SU-DHL-6 (cell line): ENCODE measurements at regions not wholly inside any gene's neighbourhood (a gene's known extent, or its start where the extent isn't known, plus 50 kb on each side); places are given as distances from the start of the nearest gene placed in this dataset.
"Not testable (repeated sequence)": the region's sequence is repeated elsewhere in the genome, so short reads cannot be mapped to it uniquely, and the experiment has no call there.

Source experiments
- H2AFZ ChIP-seq: fragments of 200-600 bp; sonication (generic); 2 replicates; pipeline ENCODE4 v1.6.1; 2014; ENCODE audit warnings: low read depth, mild to moderate bottlenecking, moderate library complexity, mixed read lengths, antibody characterized with exemption, low read length; ENCODE audit not compliant: severe bottlenecking
- H3F3A ChIP-seq: fragments of 200-600 bp; shearing (Covaris generic); 2 replicates; pipeline ENCODE4 v1.6.0; 2016; ENCODE audit warnings: antibody characterized with exemption, mild to moderate bottlenecking; ENCODE audit not compliant: insufficient read depth
- H3K27ac ChIP-seq: fragments of 200-600 bp; sonication (generic); 2 replicates; pipeline ENCODE4 v1.5.1; 2016; ENCODE audit warnings: low read depth, mild to moderate bottlenecking, low read length, moderate library complexity, mixed read lengths
- H3K27me3 ChIP-seq: fragments of 200-600 bp; sonication (generic), shearing (Covaris generic); 2 replicates; pipeline ENCODE4 v1.6.0; 2014; ENCODE audit warnings: mild to moderate bottlenecking, low read length
- H3K36me3 ChIP-seq: fragments of 200-600 bp; sonication (generic); 2 replicates; pipeline ENCODE4 v1.6.1; 2014; ENCODE audit warnings: mild to moderate bottlenecking, low read length, mixed read lengths
- H3K4me2 ChIP-seq: fragments of 300-600, 200-600 bp; shearing (Covaris generic), sonication (generic); 2 replicates; pipeline ENCODE4 v1.6.0; 2014; ENCODE audit warnings: low read length, low read depth, mild to moderate bottlenecking; ENCODE audit not compliant: poor library complexity, severe bottlenecking
- H3K4me3 ChIP-seq: fragments of 200-600 bp; sonication (generic); 2 replicates; pipeline ENCODE4 v1.5.1; 2014; ENCODE audit warnings: antibody characterized with exemption, low read length, mild to moderate bottlenecking, mixed read lengths; ENCODE audit not compliant: insufficient read depth, poor library complexity, severe bottlenecking
- H3K79me2 ChIP-seq: fragments of 200-600 bp; sonication (generic); 2 replicates; pipeline ENCODE4 v1.6.1; 2014; ENCODE audit warnings: mild to moderate bottlenecking, low read length, moderate library complexity; ENCODE audit not compliant: insufficient read depth
- H3K9ac ChIP-seq: fragments of 200-600 bp; sonication (generic); 2 replicates; pipeline ENCODE4 v1.7.0; 2014; ENCODE audit warnings: mild to moderate bottlenecking, low read length
- H3K9me2 ChIP-seq: fragments of 200-600 bp; sonication (generic); replicated peaks from 2 replicates; pipeline ENCODE4 v1.6.1; 2014; ENCODE audit warnings: low read length; ENCODE audit not compliant: insufficient read depth
- H3K9me3 ChIP-seq: fragments of 200-600 bp; sonication (generic); 2 replicates; pipeline ENCODE4 v1.6.1; 2014; ENCODE audit warnings: low read length, mixed read lengths; ENCODE audit not compliant: insufficient read depth
- H4K20me1 ChIP-seq: fragments of 200-600 bp; sonication (generic); 2 replicates; pipeline ENCODE4 v1.6.1; 2014; ENCODE audit warnings: low read depth, mild to moderate bottlenecking, antibody characterized with exemption, low read length, moderate library complexity, mixed read lengths
- CTCF ChIP-seq: fragments of 200-600 bp; sonication (generic); IDR thresholded peaks from one replicate; pipeline ENCODE4 v1.5.1; 2017; ENCODE audit warnings: antibody characterized with exemption, mild to moderate bottlenecking, low read length, moderate library complexity; ENCODE audit not compliant: insufficient read depth, poor library complexity, severe bottlenecking
- EZH2phosphoT487 ChIP-seq: fragments of 200-600 bp; sonication (generic), shearing (Covaris generic); conservative IDR thresholded peaks from 2 replicates; pipeline ENCODE4 v1.6.1; 2018; ENCODE audit warnings: mild to moderate bottlenecking, antibody characterized with exemption, low read length, moderate library complexity, mixed read lengths

GRCh38 chr3:4065554-4065953 lies 237.6 kb upstream of the SETMAR start:
- H3K4me2 ChIP-seq: no peak overlapping the region
- no peaks in the 10 kb centered on the region for H3K36me3 ChIP-seq
- H2AFZ ChIP-seq: no peak overlapping the region
- no peaks in the 10 kb centered on the region for H3K79me2 ChIP-seq
- H3K9ac ChIP-seq: no peak overlapping the region
- no peaks in the 10 kb centered on the region for H3K27me3 ChIP-seq
- H3F3A ChIP-seq: no peaks in the 10 kb centered on the region
- TF ChIP-seq EZH2phosphoT487 (no peak), CTCF (no peak)
- no peak overlapping the region for H3K4me3 ChIP-seq
- H4K20me1 ChIP-seq: no peaks in the 10 kb centered on the region
- H3K9me3 ChIP-seq: no peaks in the 10 kb centered on the region
- no peak overlapping the region for H3K27ac ChIP-seq
- H3K9me2 ChIP-seq: no peaks in the 10 kb centered on the region

- no peaks in the 10 kb centered on the region for H3K36me3 ChIP-seq
- H3K79me2 ChIP-seq: no peaks in the 10 kb centered on the region
- no peak overlapping the region for H3K27ac ChIP-seq
- H3K9ac ChIP-seq: no peak overlapping the region
- H3K9me2 ChIP-seq: no peaks in the 10 kb centered on the region
- no peak overlapping the region for H3K4me2 ChIP-seq
- H3K9me3 ChIP-seq: no peaks in the 10 kb centered on the region
- H2AFZ ChIP-seq: no peak overlapping the region
- H3K27me3 ChIP-seq: no peaks in the 10 kb centered on the region
- TF ChIP-seq EZH2phosphoT487: no peak
- no peak overlapping the region for H3K4me3 ChIP-seq
- no peaks in the 10 kb centered on the region for H3F3A ChIP-seq
- H4K20me1 ChIP-seq: no peaks in the 10 kb centered on the region
Observed at GRCh38 chr3:4067893-4068292, 235.3 kb upstream of the SETMAR start.

- TF ChIP-seq EZH2phosphoT487: no peak
- TF ChIP-seq CTCF: no peak
- Histone ChIP-seq H3K27ac (no peak overlapping the region), H3K79me2 (no peaks in the 10 kb centered on the region), H3K36me3 (no peaks in the 10 kb centered on the region), H4K20me1 (no peaks in the 10 kb centered on the region), H3K27me3 (no peaks in the 10 kb centered on the region), H3K9me2 (no peaks in the 10 kb centered on the region), H3K9me3 (no peaks in the 10 kb centered on the region), H3K9ac (no peak overlapping the region), H3K4me2 (no peak overlapping the region), H3F3A (no peaks in the 10 kb centered on the region), H3K4me3 (no peak overlapping the region), H2AFZ (no peak overlapping the region)
Observed at GRCh38 chr3:4069796-4070195, 233.4 kb upstream of the SETMAR start.

- Histone ChIP-seq H2AFZ (no peak overlapping the region), H3K9ac (no peak overlapping the region)
Observed at GRCh38 chr3:4071481-4072184, 231.5 kb upstream of the SETMAR start.

GRCh38 chr3:4077278-4077677 lies 225.9 kb upstream of the SETMAR start:
- not testable (repeated sequence) for H3K9ac ChIP-seq, H3K79me2 ChIP-seq, H3K4me2 ChIP-seq, H3K27ac ChIP-seq, H3F3A ChIP-seq, H3K4me3 ChIP-seq, H3K27me3 ChIP-seq, H3K36me3 ChIP-seq, H3K9me2 ChIP-seq, H2AFZ ChIP-seq, H3K9me3 ChIP-seq, H4K20me1 ChIP-seq

More at GRCh38 chr3:4071481-4072184, 231.5 kb upstream of the SETMAR start:
- no peak overlapping the region for H3K4me2 ChIP-seq
- no peak overlapping the region for H3K27ac ChIP-seq
- no peaks in the 10 kb centered on the region for H3K36me3 ChIP-seq
- no peaks in the 10 kb centered on the region for H3K9me3 ChIP-seq
- H3K4me3 ChIP-seq: no peak overlapping the region
- no peaks in the 10 kb centered on the region for H3F3A ChIP-seq
- TF ChIP-seq EZH2phosphoT487 (no peak), CTCF (no peak)
- H3K79me2 ChIP-seq: no peaks in the 10 kb centered on the region
- H3K27me3 ChIP-seq: no peaks in the 10 kb centered on the region
- no peaks in the 10 kb centered on the region for H3K9me2 ChIP-seq
- H4K20me1 ChIP-seq: no peaks in the 10 kb centered on the region
